K562 (cell line): ENCODE measurements at regions not wholly inside any gene's neighbourhood (a gene's known extent, or its start where the extent isn't known, plus 50 kb on each side); places are given as distances from the start of the nearest gene placed in this dataset.

Experiments
- ATAC-seq: fragments of 200-7000 bp; cut with Tn5 transposase; 3 replicates; pipeline ENCODE4 v1.9.1; 2020; ENCODE audit warnings: moderate library complexity
- BruUV-seq: library from RNA; stranded (reverse); fragments of 400-500 nt; replicated peaks from 2 replicates; lab custom pipeline; 2021; lab: Mats Ljungman, UMichigan
- CTCF ChIA-PET: fragments of 300-600 bp; formaldehyde crosslinking; extraction: SDS; loops from one replicate; lab custom pipeline; 2021; ENCODE audit warnings: low intra/inter-chr PET ratio; lab: Yijun Ruan, JAX
- POLR2A ChIA-PET: fragments of 300-600, 350-650 bp; sonication (Branson Sonifier 250); formaldehyde crosslinking; extraction: SDS; loops from one replicate; lab custom pipeline; 2021; ENCODE audit warnings: antibody characterized with exemption, inconsistent platforms; lab: Yijun Ruan, JAX
- DNase-seq, 4 experiments: peaks; one replicate each; pipeline versions ENCODE4 v3.0.0 to v3.0.0-alpha.2; 2011 to 2018; ENCODE audit warnings: low spot score in 3 of 4, mixed read lengths in 3 of 4; ENCODE audit errors: extremely low read depth in 1 of 4
- FAIRE-seq: peaks from 2 replicates; lab custom pipeline; 2011; peaks lifted over from hg19 to GRCh38; lab: Jason Lieb, UNC
- H2AFZ ChIP-seq: 2 replicates; pipeline ENCODE4 v1.6.0; 2011; ENCODE audit warnings: low read depth, low read length, control low read depth, inconsistent platforms
- H3K27ac ChIP-seq: fragments of 200-600 bp; 3 replicates; pipeline ENCODE4 v1.8.0; 2011; ENCODE audit warnings: low read depth, mild to moderate bottlenecking, control low read depth, inconsistent platforms, low read length, moderate library complexity, mixed read lengths; ENCODE audit errors: extremely low read depth
- H3K27me3 ChIP-seq, 2 experiments: fragments of 300-600 bp in 1 of 2; 2 replicates in 1 of 2; 3 replicates in 1 of 2; pipeline versions ENCODE4 v1.6.0 to v1.8.0; 2011; ENCODE audit warnings: inconsistent platforms in 2 of 2, low read length in 2 of 2, mild to moderate bottlenecking in 1 of 2, mixed read lengths in 1 of 2, moderate library complexity in 1 of 2; ENCODE audit not compliant: control insufficient read depth in 2 of 2, insufficient read depth in 2 of 2
- H3K36me3 ChIP-seq: fragments of 300-600 bp; 3 replicates; pipeline ENCODE4 v1.8.0; 2011; ENCODE audit warnings: mild to moderate bottlenecking, low read length, inconsistent platforms; ENCODE audit not compliant: control insufficient read depth, insufficient read depth
- H3K4me1 ChIP-seq, 2 experiments: fragments of 200-600 bp in 1 of 2; replicated peaks in 1 of 2; 2 replicates in 1 of 2; 3 replicates in 1 of 2; pipeline versions ENCODE4 v1.5.1 to v1.8.0; 2011; ENCODE audit warnings: inconsistent platforms in 2 of 2, low read length in 2 of 2, mild to moderate bottlenecking in 1 of 2, mixed read lengths in 1 of 2, moderate library complexity in 1 of 2; ENCODE audit not compliant: control insufficient read depth in 2 of 2, insufficient read depth in 2 of 2
- H3K4me2 ChIP-seq: 2 replicates; pipeline ENCODE4 v1.6.1; 2011; ENCODE audit warnings: low read length, control low read depth, inconsistent platforms, mixed read lengths; ENCODE audit not compliant: insufficient read depth
- H3K4me3 ChIP-seq: fragments of 200-600 bp; sonication (generic), shearing (Covaris generic); 2 replicates; pipeline ENCODE4 v1.5.1; 2016; ENCODE audit warnings: control low read depth, inconsistent platforms
- H3K79me2 ChIP-seq: fragments of 200-600 bp; 3 replicates; pipeline ENCODE4 v1.8.0; 2011; ENCODE audit warnings: low read length, inconsistent platforms; ENCODE audit not compliant: control insufficient read depth, insufficient read depth
- H3K9ac ChIP-seq, 2 experiments: 2 replicates each; pipeline versions ENCODE4 v1.6.0 to v1.6.1; 2011; ENCODE audit warnings: low read depth in 2 of 2, low read length in 2 of 2, control low read depth in 1 of 2, inconsistent platforms in 1 of 2, mild to moderate bottlenecking in 1 of 2, mixed read lengths in 1 of 2; ENCODE audit not compliant: insufficient read depth in 1 of 2
- H3K9me1 ChIP-seq: one replicate; pipeline ENCODE4 v1.6.0; 2011; ENCODE audit warnings: inconsistent platforms, mild to moderate bottlenecking, low read length, moderate library complexity; ENCODE audit not compliant: control insufficient read depth, insufficient read depth
- H3K9me3 ChIP-seq: replicated peaks from 2 replicates; pipeline ENCODE4 v1.5.1; 2011; ENCODE audit warnings: low read depth, low read length, inconsistent platforms; ENCODE audit not compliant: control insufficient read depth, insufficient read depth
- H4K20me1 ChIP-seq: replicated peaks from 2 replicates; pipeline ENCODE4 v1.6.1; 2011; ENCODE audit warnings: low read length, inconsistent platforms, mixed read lengths; ENCODE audit not compliant: control insufficient read depth, insufficient read depth
- CBX1 ChIP-seq: sonication (generic); IDR thresholded peaks from 2 replicates; pipeline ENCODE4 v1.6.1; 2016; ENCODE audit warnings: antibody characterized with exemption, low read depth, mild to moderate bottlenecking
- GMEB1 ChIP-seq: fragments of 250-450 bp; sonication (Bioruptor Pico); IDR thresholded peaks from 2 replicates; pipeline ENCODE4 v1.4.0; 2020; ENCODE audit warnings: mild to moderate bottlenecking
- JUND ChIP-seq, 2 experiments: IDR thresholded peaks; 2 replicates in 1 of 2; 3 replicates in 1 of 2; pipeline ENCODE4 v1.6.1; 2011; ENCODE audit warnings: borderline replicate concordance in 2 of 2, low read depth in 2 of 2, low read length in 2 of 2, improper control_type of control experiment in 1 of 2, missing biosample characterization in 1 of 2, missing genetic modification characterization in 1 of 2, missing genetic modification reagents in 1 of 2
- MCM5 ChIP-seq: fragments of 450-650 bp; IDR thresholded peaks from 2 replicates; pipeline ENCODE4 v1.6.1; 2016; ENCODE audit warnings: low read depth
- MGA ChIP-seq: fragments of 450-650 bp; IDR thresholded peaks from 2 replicates; pipeline ENCODE4 v1.6.1; 2016; ENCODE audit warnings: mild to moderate bottlenecking, moderate library complexity
- STAT5B ChIP-seq: fragments of 250-450 bp; sonication (Bioruptor Pico); IDR thresholded peaks from 2 replicates; pipeline ENCODE4 v1.8.0; 2021; ENCODE audit warnings: mild to moderate bottlenecking, inconsistent platforms
- ZNF695 ChIP-seq: fragments of 450-650 bp; formaldehyde crosslinking; IDR thresholded peaks from 2 replicates; pipeline ENCODE4 v1.4.0; 2020; ENCODE audit warnings: mild to moderate bottlenecking, moderate library complexity
- in situ Hi-C: fragments of 300-500 bp; cut with MboI; formaldehyde crosslinking; loops from 4 replicates; pipeline ENCODE4 v1.15.0; 2018; ENCODE audit warnings: inconsistent platforms, mixed read lengths
- intact Hi-C: fragments of 100-400 bp; cut with micrococcal nuclease; formaldehyde crosslinking; loops from 2 replicates; pipeline ENCODE4 v1.14.2; 2022
- TF ChIP-seq, protein P1 (sequence below): IDR thresholded peaks from 2 replicates; pipeline ENCODE4 v1.6.1; 2011; ENCODE audit not compliant: insufficient read length; ENCODE audit errors: extremely low read depth

DNA sequence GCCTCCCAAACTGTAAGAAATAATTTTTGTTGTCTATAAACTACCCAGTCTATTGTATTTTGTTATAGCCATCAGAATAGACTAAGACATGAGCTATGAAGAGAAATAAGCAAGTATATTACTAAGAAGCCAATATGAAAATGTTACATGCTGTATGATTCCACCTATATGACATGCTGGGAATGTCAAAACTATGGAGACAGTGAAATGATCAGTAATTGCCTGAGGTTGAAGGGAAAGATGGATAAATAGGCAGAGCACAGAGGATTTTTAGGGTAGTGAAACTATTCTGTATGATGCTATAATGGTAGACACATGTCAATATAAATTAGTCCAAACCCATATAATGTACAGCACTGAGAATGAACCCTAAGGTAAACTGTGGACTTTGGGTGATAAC, 261.3 kb upstream of the PCDH15 start:
- Histone ChIP-seq H3K4me3 (no peak overlapping the region), H3K36me3 (no peaks in the 10 kb centered on the region), H3K27me3 (no peaks in the 10 kb centered on the region), H3K9me1 (no peaks in the 10 kb centered on the region), H3K4me1 (no peaks in the 10 kb centered on the region), H3K9me3 (no peaks in the 10 kb centered on the region), H3K9ac (no peak overlapping the region), H4K20me1 (no peaks in the 10 kb centered on the region), H3K4me2 (no peak overlapping the region), H3K27ac (no peak overlapping the region), H3K79me2 (no peaks in the 10 kb centered on the region), H2AFZ (no peak overlapping the region)
- FAIRE-seq (no peak), ATAC-seq (no peak), DNase-seq (no peak)
- intact Hi-C loops: no loop called here
- no TSS peak for BruUV-seq
- in situ Hi-C loops: no loop called here
- POLR2A ChIA-PET: no interaction called here
- CTCF ChIA-PET: no interaction called here
- no peak for TF ChIP-seq STAT5B (CRISPR knock-in tag)
- TF ChIP-seq, protein P1, sequence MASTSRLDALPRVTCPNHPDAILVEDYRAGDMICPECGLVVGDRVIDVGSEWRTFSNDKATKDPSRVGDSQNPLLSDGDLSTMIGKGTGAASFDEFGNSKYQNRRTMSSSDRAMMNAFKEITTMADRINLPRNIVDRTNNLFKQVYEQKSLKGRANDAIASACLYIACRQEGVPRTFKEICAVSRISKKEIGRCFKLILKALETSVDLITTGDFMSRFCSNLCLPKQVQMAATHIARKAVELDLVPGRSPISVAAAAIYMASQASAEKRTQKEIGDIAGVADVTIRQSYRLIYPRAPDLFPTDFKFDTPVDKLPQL: no peak
- TF ChIP-seq JUND (IDR thresholded peaks at IDR 0.05; ENCODE audit: borderline replicate concordance, low read depth, low read length): no peak
- no peak for TF ChIP-seq JUND (tag; IDR thresholded peaks at IDR 0.05; ENCODE audit: borderline replicate concordance, low read depth, low read length)
- TF ChIP-seq GMEB1 (CRISPR knock-in tag): no peak
- no peak for TF ChIP-seq MGA
- TF ChIP-seq CBX1: no peak
- TF ChIP-seq MCM5: no peak
- TF ChIP-seq ZNF695 (CRISPR knock-in tag): no peak
